Fibroblast of mammary gland (primary cell): ENCODE measurements at regions not wholly inside any gene's neighbourhood (a gene's known extent, or its start where the extent isn't known, plus 50 kb on each side); places are given as distances from the start of the nearest gene placed in this dataset.
A peak's percentile ranks its signal among the peaks of the same experiment; 100 is the strongest.

Source experiments
- DNase-seq: peaks from one replicate; pipeline ENCODE4 v3.0.0-alpha.2; 2010; ENCODE audit warnings: low read depth
- H3K4me3 ChIP-seq: 2 replicates; pipeline ENCODE4 v1.5.1; 2011; ENCODE audit warnings: low read depth, mild to moderate bottlenecking, low read length, moderate library complexity; ENCODE audit not compliant: control insufficient read depth
- CTCF ChIP-seq: conservative IDR thresholded peaks from 2 replicates; pipeline ENCODE4 v1.5.1; 2011; ENCODE audit warnings: low read depth, low read length, inconsistent platforms; ENCODE audit not compliant: control insufficient read depth, insufficient read depth

GRCh38 chr4:151928112-151928511 lies 167.3 kb upstream of the GATB start:
- DNase-seq = no peak
- H3K4me3 ChIP-seq = no peak overlapping the region
- no peak for TF ChIP-seq CTCF

- H3K4me3 ChIP-seq = no peak overlapping the region
- peak; percentile 27 for TF ChIP-seq CTCF
- DNase-seq = peak; percentile 75
Observed at GRCh38 chr4:151922811-151923210, 162.0 kb upstream of the GATB start.

GRCh38 chr4:151922306-151922705 lies 161.5 kb upstream of the GATB start:
- TF ChIP-seq CTCF = no peak
- peak; percentile 59 for DNase-seq
- no peak overlapping the region for H3K4me3 ChIP-seq

GRCh38 chr4:151921811-151922210 lies 161.0 kb upstream of the GATB start:
- no peak for TF ChIP-seq CTCF
- peak; percentile 75 for DNase-seq
- H3K4me3 ChIP-seq = no peak overlapping the region

- DNase-seq = peak; percentile 29
- no peak overlapping the region for H3K4me3 ChIP-seq
- no peak for TF ChIP-seq CTCF
Observed at GRCh38 chr4:151921386-151921785, 160.6 kb upstream of the GATB start.

- no peak overlapping the region for H3K4me3 ChIP-seq
- peak; percentile 1 for DNase-seq
- TF ChIP-seq CTCF = no peak
Observed at GRCh38 chr4:151917145-151917734, 156.4 kb upstream of the GATB start.

GRCh38 chr4:151912632-151913031 lies 151.8 kb upstream of the GATB start:
- no peak for DNase-seq
- TF ChIP-seq CTCF = no peak
- H3K4me3 ChIP-seq = no peak overlapping the region
